Fibroblast of villous mesenchyme (primary cell): ENCODE measurements at regions not wholly inside any gene's neighbourhood (a gene's known extent, or its start where the extent isn't known, plus 50 kb on each side); places are given as distances from the start of the nearest gene placed in this dataset.

Source experiments
- DNase-seq: peaks from one replicate; pipeline ENCODE4 v3.0.0-alpha.2; 2010; ENCODE audit warnings: low read depth
- H3K4me3 ChIP-seq: 2 replicates; pipeline ENCODE4 v1.5.1; 2011; ENCODE audit warnings: low read depth, mild to moderate bottlenecking, low read length
- CTCF ChIP-seq: IDR thresholded peaks from 2 replicates; pipeline ENCODE4 v1.5.1; 2012; ENCODE audit warnings: low read depth, mild to moderate bottlenecking, low read length; ENCODE audit not compliant: insufficient read depth

DNA sequence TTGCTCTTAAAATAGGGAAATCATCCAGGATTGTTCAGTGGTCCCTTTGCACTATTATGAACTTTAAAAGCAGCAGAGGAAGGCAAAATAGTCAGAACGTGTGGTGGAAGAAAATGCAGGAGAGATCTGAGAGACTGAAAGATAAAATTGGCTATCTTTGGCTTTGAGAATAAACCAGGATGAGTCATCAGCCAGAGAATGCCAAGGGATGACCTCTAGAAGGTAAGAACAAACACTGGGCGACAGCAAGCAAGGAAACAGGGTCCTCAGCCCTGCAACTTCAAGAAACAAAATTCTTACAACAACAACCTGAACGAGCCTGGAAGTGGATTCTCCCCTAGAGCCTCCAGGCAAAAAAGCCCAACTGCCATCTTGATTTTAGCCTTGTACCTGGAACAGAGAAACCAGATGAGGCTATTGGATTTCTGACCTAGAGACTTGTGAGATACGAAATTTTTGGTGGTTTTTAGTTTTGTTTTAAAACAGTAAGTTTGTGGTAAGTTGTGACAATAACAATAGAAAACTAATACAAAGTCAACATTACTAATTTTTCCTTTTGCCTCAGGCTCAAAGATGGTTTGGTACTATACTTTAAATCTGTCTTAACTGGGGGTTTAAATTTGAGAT, 130.2 kb upstream of the CNTNAP2 start:
- TF ChIP-seq CTCF: no peak
- no peak for DNase-seq

GRCh38 chr7:145978769-145979168, 137.8 kb upstream of the CNTNAP2 start:
- H3K4me3 ChIP-seq: no peak overlapping the region
- no peak for DNase-seq
- TF ChIP-seq CTCF: no peak

More for the DNA sequence above, 130.2 kb upstream of the CNTNAP2 start:
- no peak overlapping the region for H3K4me3 ChIP-seq

GRCh38 chr7:145959981-145960380, 156.6 kb upstream of the CNTNAP2 start:
- DNase-seq: no peak
- H3K4me3 ChIP-seq: no peak overlapping the region
- no peak for TF ChIP-seq CTCF

- H3K4me3 ChIP-seq: no peak overlapping the region
- no peak for TF ChIP-seq CTCF
- no peak for DNase-seq
Measured at GRCh38 chr7:145957160-145957890, 159.3 kb upstream of the CNTNAP2 start.

DNA sequence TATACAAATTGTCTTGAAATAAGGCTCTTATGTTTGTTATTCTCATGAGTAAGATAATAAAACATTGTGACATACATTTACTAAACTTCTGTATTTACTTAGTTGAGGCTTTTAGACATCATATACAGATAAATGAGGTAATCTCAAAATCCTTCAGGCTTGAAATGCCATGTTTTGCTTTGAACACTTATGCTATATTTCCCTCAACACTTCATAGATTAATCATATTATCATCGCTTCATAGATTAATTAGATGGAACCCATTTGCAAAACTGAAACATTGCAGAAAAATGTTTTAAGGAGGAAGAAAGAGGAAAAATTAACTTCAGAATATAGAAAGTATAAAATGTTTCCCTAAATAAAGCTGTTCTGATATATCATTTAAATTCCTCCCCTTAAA, 165.0 kb upstream of the CNTNAP2 start:
- TF ChIP-seq CTCF: no peak
- H3K4me3 ChIP-seq: no peak overlapping the region
- DNase-seq: no peak

DNA sequence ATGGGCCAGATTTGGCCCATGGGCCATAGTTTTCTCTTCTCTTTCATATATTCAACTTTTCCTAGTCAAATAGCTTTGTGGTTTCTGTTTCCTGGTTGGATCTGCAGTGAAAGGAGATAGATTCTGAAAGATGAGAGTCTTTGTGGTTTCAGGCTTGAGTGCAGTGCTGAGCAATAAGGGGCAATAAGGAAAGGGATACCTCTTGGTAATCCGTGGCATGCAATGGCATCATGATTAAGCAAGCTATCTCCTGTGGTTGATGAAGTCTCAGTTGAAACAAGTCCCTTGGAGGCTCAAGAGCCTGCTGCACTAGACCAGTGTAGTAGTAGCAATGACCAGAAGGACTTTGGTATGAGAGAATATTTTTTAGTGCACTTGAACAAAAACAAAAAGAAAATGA, 187.7 kb upstream of the CNTNAP2 start:
- DNase-seq: no peak
- TF ChIP-seq CTCF: no peak
- H3K4me3 ChIP-seq: no peak overlapping the region
